Subcutaneous abdominal adipose tissue (tissue), 5 donors: ENCODE measurements at regions not wholly inside any gene's neighbourhood (a gene's known extent, or its start where the extent isn't known, plus 50 kb on each side); places are given as distances from the start of the nearest gene placed in this dataset.

Experiments used
- H3K27ac ChIP-seq: one replicate; pipeline ENCODE4 v1.7.0; 2013; ENCODE audit warnings: low read depth, mild to moderate bottlenecking, inconsistent platforms, low read length, moderate library complexity
- H3K27me3 ChIP-seq, 5 donors: one replicate each; pipeline ENCODE4 v1.7.0; 2013; ENCODE audit warnings: low read length in 5 of 5, inconsistent platforms in 1 of 5; ENCODE audit not compliant: control insufficient read depth in 5 of 5, insufficient read depth in 4 of 5
- H3K36me3 ChIP-seq, 5 donors: one replicate each; pipeline ENCODE4 v1.7.0; 2013; ENCODE audit warnings: low read length in 5 of 5; ENCODE audit not compliant: control insufficient read depth in 5 of 5, insufficient read depth in 5 of 5
- H3K4me1 ChIP-seq, 5 donors: one replicate each; pipeline ENCODE4 v1.7.0; 2013; ENCODE audit warnings: low read length in 5 of 5, mild to moderate bottlenecking in 3 of 5, moderate library complexity in 1 of 5; ENCODE audit not compliant: control insufficient read depth in 5 of 5, insufficient read depth in 5 of 5
- H3K4me3 ChIP-seq, 5 donors: one replicate each; pipeline ENCODE4 v1.7.0; 2013; ENCODE audit warnings: low read length in 5 of 5, low read depth in 1 of 5
- H3K9ac ChIP-seq, 5 donors: one replicate each; pipeline ENCODE4 v1.7.0; 2013; ENCODE audit warnings: low read length in 5 of 5, mild to moderate bottlenecking in 4 of 5, moderate library complexity in 3 of 5
- H3K9me3 ChIP-seq, 5 donors: one replicate each; pipeline ENCODE4 v1.7.0; 2013; ENCODE audit warnings: low read length in 5 of 5; ENCODE audit not compliant: control insufficient read depth in 5 of 5
- donor health status: healthy.
- donor health status: healthy.
- donor health status: healthy.
- donor health status: healthy.
- donor health status: healthy.

DNA sequence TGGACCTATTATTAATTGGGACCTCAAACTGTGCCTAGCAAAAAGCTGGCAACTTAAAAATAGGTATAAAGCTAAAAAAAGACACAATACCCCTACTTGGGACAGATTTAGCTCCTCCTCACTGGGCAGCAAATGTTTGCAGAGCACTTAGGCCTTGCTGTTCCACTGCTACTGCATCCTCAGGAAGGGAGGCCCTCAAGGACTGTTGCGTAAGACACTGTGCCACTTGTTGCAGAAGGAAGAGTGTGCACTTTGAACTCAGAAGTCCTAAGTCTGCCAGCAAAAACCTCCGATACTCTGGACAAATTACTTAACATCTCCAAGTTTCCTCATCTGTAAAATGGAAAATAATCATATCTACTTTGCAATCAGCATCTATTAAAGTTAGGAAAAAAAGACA, 322.9 kb downstream of the BARHL2 start:
- Histone ChIP-seq H3K36me3 (no peaks in the 10 kb centered on the region), H3K27me3 (no peaks in the 10 kb centered on the region), H3K4me3 (no peak overlapping the region), H3K9ac (no peak overlapping the region), H3K9me3 (no peaks in the 10 kb centered on the region), H3K4me1 (no peaks in the 10 kb centered on the region), H3K27ac (no peak overlapping the region)

DNA sequence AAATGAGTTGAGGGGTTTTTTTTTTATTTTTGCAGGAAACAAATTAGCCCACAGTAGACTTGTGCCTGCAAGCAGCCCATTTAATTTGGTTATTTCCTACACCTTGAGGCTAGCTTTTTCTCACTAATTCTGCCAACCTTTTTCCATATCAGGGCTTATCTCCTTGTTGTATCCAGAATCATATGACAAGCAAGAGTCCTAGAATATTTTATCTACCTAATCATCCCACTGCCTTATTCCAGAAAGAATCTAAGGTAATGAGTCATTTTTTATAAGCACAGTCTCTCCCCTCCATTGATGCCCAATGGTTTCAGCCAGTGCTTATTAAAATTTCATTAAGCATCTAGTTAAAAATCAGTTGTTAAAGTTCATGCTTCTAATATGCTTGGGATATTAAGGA, 324.1 kb downstream of the BARHL2 start:
- H3K9me3 ChIP-seq = no peaks in the 10 kb centered on the region
- no peaks in the 10 kb centered on the region for H3K36me3 ChIP-seq
- H3K4me1 ChIP-seq = peaks cover 0 to under 1% (median 0%) of the 10 kb centered on the region in 5 donors
- no peak overlapping the region for H3K27ac ChIP-seq
- no peak overlapping the region for H3K9ac ChIP-seq
- H3K27me3 ChIP-seq = no peaks in the 10 kb centered on the region
- no peak overlapping the region for H3K4me3 ChIP-seq

DNA sequence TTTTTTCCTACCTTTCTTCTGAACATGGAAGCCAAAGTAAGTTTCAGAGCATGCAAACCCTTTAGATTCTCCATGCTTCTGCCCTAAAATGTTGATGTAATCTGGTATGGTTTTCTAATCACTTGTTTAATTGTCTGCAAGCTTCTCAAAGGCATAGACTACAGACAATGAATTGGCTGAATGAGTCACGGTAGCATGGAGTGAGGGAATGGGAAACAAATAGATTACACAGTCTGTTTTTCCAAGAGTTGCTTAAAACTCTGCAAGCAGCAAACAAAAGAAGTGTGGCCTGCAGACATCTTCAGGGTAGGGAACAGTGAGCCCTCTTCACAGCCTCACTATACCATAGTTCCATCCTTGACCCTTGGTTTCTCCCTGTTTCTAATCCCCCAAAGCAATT, 326.0 kb downstream of the BARHL2 start:
- no peaks in the 10 kb centered on the region for H3K36me3 ChIP-seq
- H3K4me3 ChIP-seq = no peak overlapping the region
- H3K27me3 ChIP-seq = no peaks in the 10 kb centered on the region
- peaks cover 0 to 5% (median 0%) of the 10 kb centered on the region in 5 donors for H3K4me1 ChIP-seq
- H3K27ac ChIP-seq = no peak overlapping the region
- H3K9ac ChIP-seq = no peak overlapping the region
- H3K9me3 ChIP-seq = no peaks in the 10 kb centered on the region

DNA sequence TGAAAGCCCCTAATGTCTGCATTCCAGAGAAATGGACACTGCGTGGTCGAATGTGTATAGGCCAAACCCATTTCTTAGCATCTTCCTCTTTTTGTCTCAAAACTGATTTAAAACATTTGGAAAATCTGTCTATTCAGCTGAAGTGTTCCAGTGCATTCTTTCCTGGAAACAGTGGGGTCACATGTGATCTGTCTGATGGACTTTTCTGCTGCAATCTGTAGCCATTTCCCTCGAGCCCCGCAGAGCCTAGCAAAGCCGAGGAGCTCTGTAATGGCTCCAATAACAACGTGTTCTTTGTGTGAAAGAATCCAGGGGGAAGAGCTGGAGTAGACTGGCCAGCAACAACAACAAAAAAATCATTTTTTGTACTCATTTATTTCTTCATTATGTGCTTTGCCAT, 329.3 kb downstream of the BARHL2 start:
- Histone ChIP-seq H3K4me1 (peaks cover 0 to 5% (median 0%) of the 10 kb centered on the region in 5 donors), H3K9ac (no peak overlapping the region), H3K27ac (no peak overlapping the region)

DNA sequence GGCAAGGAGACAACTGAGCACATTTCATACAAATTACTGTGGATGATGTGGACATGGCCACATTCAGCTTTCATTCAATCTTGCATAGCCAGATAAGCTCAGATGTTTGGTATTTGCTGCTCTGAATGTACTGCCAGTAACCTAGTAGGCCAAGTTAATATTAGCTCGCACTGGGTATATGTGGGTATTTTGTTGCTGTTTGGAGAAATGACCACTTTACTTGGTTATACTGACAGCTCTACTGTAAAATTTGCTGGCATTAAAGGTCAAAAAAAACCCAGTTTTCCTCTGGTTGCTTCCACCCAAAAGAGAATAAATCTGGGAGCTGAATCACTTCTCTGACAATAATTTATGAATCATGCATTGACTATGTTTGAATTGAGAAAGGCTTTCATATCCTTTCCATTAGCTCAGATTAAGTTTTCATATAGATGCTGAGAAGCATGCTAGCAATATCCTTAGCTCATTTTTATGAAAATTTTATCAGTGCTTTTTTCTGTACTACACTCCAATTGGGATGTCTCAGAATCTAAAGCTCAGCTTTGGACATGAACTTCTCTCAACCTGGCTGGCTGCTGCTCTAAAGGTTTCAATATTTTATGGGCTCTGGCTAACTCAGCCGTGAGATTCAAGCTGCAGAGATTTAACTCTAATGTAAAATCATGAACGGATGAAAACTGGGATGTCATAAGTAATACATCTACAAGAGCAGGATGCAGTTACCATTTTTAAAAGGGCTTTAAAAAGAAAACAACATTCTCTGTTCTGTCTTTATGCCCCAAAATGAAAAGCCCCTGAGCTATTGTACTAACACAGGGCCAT, 330.0 kb downstream of the BARHL2 start:
- Histone ChIP-seq H3K9me3 (no peaks in the 10 kb centered on the region), H3K36me3 (no peaks in the 10 kb centered on the region), H3K4me3 (no peak overlapping the region), H3K4me1 (peaks cover 0 to 5% (median 0%) of the 10 kb centered on the region in 5 donors), H3K27me3 (no peaks in the 10 kb centered on the region), H3K27ac (no peak overlapping the region), H3K9ac (no peak overlapping the region)

More for the DNA sequence above, 329.3 kb downstream of the BARHL2 start:
- no peak overlapping the region for H3K4me3 ChIP-seq
- H3K9me3 ChIP-seq = no peaks in the 10 kb centered on the region
- no peaks in the 10 kb centered on the region for H3K36me3 ChIP-seq
- no peaks in the 10 kb centered on the region for H3K27me3 ChIP-seq

DNA sequence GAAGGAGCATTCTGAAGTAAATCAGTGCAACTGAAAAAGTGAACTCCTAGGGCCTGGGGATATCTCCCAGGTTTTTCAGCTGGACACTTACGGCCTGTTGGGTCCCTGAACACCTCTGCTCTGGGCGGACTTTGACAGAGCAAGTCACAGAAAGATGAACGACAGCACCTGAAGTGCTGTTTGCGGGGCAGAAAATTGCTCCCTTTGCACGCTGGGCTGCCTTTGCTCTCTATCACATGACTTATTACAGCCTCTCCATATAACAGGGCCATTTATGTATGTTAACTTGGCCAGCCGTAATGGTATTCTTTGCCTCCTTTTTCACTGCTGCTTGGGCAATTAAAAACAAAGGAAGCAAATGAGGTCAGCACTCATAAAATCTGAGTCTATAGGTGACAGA, 332.9 kb downstream of the BARHL2 start:
- Histone ChIP-seq H3K27ac (no peak overlapping the region), H3K36me3 (no peaks in the 10 kb centered on the region), H3K4me1 (peaks cover 0 to 5% (median 0%) of the 10 kb centered on the region in 5 donors), H3K9ac (no peak overlapping the region), H3K4me3 (no peak overlapping the region), H3K27me3 (no peaks in the 10 kb centered on the region), H3K9me3 (no peaks in the 10 kb centered on the region)

- H3K4me3 ChIP-seq = no peak overlapping the region
- peaks cover 0 to 5% (median 0%) of the 10 kb centered on the region in 5 donors for H3K9me3 ChIP-seq
- H3K36me3 ChIP-seq = no peaks in the 10 kb centered on the region
- H3K4me1 ChIP-seq = no peaks in the 10 kb centered on the region
- H3K9ac ChIP-seq = no peak overlapping the region
- H3K27ac ChIP-seq = no peak overlapping the region
- no peaks in the 10 kb centered on the region for H3K27me3 ChIP-seq
These were observed 334.9 kb downstream of the BARHL2 start for GRCh38 chr1:90382161-90382560.

DNA sequence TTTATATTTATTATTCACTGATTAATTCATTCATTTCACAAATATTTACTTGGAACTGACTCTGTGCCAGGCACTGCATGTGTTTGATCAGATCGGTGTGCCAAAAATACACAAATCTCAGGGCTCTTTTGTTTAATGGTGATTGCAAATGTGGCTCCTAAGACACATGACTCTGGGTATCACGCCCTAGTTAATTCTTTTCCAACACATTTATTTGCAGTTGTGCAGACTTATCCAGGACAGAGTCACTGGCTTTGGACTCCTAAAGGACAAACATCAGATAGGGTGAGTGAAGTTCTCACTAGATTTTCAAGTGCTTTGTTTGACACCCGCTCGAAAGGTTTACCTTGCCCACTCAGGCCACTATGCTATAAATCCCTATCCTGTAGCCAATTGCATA, 335.5 kb downstream of the BARHL2 start:
- H3K4me1 ChIP-seq = no peaks in the 10 kb centered on the region
- H3K36me3 ChIP-seq = no peaks in the 10 kb centered on the region
- H3K9me3 ChIP-seq = peaks cover 0 to 5% (median 0%) of the 10 kb centered on the region in 5 donors
- H3K27me3 ChIP-seq = no peaks in the 10 kb centered on the region
- H3K27ac ChIP-seq = no peak overlapping the region
- H3K4me3 ChIP-seq = no peak overlapping the region
- no peak overlapping the region for H3K9ac ChIP-seq

DNA sequence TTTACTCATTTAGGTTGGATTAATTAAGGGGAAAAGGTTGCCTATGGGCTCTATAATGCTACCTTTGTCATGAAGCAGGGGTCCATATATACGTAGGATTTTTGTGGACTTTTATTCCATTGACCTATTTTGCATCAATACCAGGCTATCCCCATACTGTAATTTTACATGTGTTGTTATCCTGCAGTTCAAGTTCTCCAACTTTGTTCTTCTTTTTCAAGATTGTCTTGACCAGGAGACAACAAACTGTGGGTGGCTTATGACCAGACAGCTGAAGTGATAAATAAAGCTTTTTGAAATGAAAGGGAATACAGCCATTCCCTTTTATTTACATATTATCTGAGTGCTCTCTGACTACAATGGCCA, 345.7 kb downstream of the BARHL2 start:
- Histone ChIP-seq H3K9me3 (no peaks in the 10 kb centered on the region), H3K27ac (no peak overlapping the region), H3K27me3 (no peaks in the 10 kb centered on the region), H3K36me3 (no peaks in the 10 kb centered on the region), H3K4me3 (no peak overlapping the region), H3K9ac (no peak overlapping the region), H3K4me1 (no peaks in the 10 kb centered on the region)

DNA sequence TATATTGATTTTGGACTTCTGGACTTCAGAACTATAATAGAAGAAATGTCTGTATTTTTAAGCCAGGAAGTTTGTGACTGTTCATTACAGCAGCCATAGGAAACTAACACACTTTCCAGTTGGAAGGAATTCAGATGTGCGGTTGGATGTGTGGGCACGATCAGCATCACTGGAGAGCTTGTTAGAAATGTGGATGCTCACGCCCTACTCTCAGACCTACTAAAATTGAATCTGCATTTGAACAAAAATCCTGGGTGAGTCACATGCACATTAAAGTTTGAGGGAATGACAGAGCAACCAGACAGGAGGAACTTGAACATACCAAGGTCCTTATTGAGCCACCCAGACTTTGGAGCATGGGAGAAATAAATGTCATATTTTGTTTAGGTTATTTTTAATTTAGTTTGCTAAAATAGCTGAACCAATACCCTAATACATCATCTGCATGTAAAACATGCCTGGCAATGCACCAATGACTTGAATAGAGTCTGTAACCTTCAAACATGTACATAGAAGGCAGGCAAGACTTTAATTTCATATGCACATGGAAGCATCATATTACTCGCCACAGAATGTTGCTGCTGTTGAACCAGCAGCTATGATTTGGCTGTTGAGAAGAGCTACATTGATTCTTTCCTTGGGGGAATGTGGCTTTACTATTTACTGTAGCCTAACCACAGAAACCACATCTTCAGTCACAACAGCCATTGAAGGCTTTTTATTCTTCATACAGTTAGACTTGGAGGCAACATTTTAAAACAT, 346.2 kb downstream of the BARHL2 start:
- H3K27ac ChIP-seq = no peak overlapping the region
- H3K27me3 ChIP-seq = no peaks in the 10 kb centered on the region
- no peaks in the 10 kb centered on the region for H3K4me1 ChIP-seq
- H3K4me3 ChIP-seq = no peak overlapping the region
- H3K36me3 ChIP-seq = no peaks in the 10 kb centered on the region
- no peaks in the 10 kb centered on the region for H3K9me3 ChIP-seq
- H3K9ac ChIP-seq = no peak overlapping the region
